CD4-positive, alpha-beta memory T cell (primary cell): ENCODE measurements at regions not wholly inside any gene's neighbourhood (a gene's known extent, or its start where the extent isn't known, plus 50 kb on each side); places are given as distances from the start of the nearest gene placed in this dataset.

ENCODE experiments used
- CTCF ChIA-PET: fragments of 350-600 bp; sonication (Branson Sonifier 250); formaldehyde crosslinking; loops from one replicate; lab custom pipeline; 2021; ENCODE audit warnings: inconsistent platforms; ENCODE audit not compliant: partially characterized antibody; lab: Charles Lee
- POLR2A ChIA-PET: fragments of 350-600 bp; sonication (Branson Sonifier 250); formaldehyde crosslinking; loops from one replicate; lab custom pipeline; 2021; ENCODE audit not compliant: partially characterized antibody; lab: Charles Lee
- DNase-seq, 5 donors: peaks; one replicate each; pipeline versions ENCODE4 v3.0.0 to v3.0.0-alpha.2; 2020 to 2022; ENCODE audit warnings: mixed read lengths in 1 of 5
- H3K27ac ChIP-seq: one replicate; pipeline ENCODE4 v1.7.0; 2013; ENCODE audit warnings: low read depth, low read length
- H3K27me3 ChIP-seq: 2 replicates; pipeline ENCODE4 v1.7.0; 2013; ENCODE audit warnings: mild to moderate bottlenecking, low read length, moderate library complexity; ENCODE audit not compliant: insufficient read depth
- H3K36me3 ChIP-seq: 2 replicates; pipeline ENCODE4 v1.7.0; 2013; ENCODE audit warnings: mild to moderate bottlenecking, low read length, moderate library complexity; ENCODE audit not compliant: insufficient read depth
- H3K4me1 ChIP-seq: 2 replicates; pipeline ENCODE4 v1.7.0; 2013; ENCODE audit warnings: mild to moderate bottlenecking, low read length, moderate library complexity; ENCODE audit not compliant: insufficient read depth
- H3K4me3 ChIP-seq, 2 donors: one replicate each; pipeline ENCODE4 v1.7.0; 2013; ENCODE audit warnings: low read length in 2 of 2, mild to moderate bottlenecking in 1 of 2
- H3K9me3 ChIP-seq, 2 donors: one replicate each; pipeline ENCODE4 v1.7.0; 2013; ENCODE audit warnings: low read length in 2 of 2, control low read depth in 1 of 2; ENCODE audit not compliant: control insufficient read depth in 1 of 2
- H3K27ac Mint-ChIP-seq, 7 donors: one replicate each; pipeline ENCODE4 v1.8.0; 2020 to 2021; ENCODE audit warnings: mixed read lengths in 7 of 7, mild to moderate bottlenecking in 6 of 7, inconsistent platforms in 3 of 7, moderate library complexity in 3 of 7
- H3K27me3 Mint-ChIP-seq, 2 donors: one replicate each; pipeline ENCODE4 v1.8.0; 2020 to 2021; ENCODE audit warnings: mixed read lengths in 2 of 2
- H3K36me3 Mint-ChIP-seq, 2 donors: one replicate each; pipeline ENCODE4 v1.8.0; 2020 to 2021; ENCODE audit warnings: mixed read lengths in 2 of 2, inconsistent platforms in 1 of 2, mild to moderate bottlenecking in 1 of 2
- H3K4me1 Mint-ChIP-seq, 4 donors: one replicate each; pipeline ENCODE4 v1.8.0; 2020 to 2021; ENCODE audit warnings: mixed read lengths in 4 of 4, mild to moderate bottlenecking in 1 of 4
- H3K4me3 Mint-ChIP-seq, 8 donors: one replicate each; pipeline ENCODE4 v1.8.0; 2020 to 2021; ENCODE audit warnings: mixed read lengths in 8 of 8, mild to moderate bottlenecking in 7 of 8, moderate library complexity in 6 of 8, inconsistent platforms in 3 of 8
- H3K9me3 Mint-ChIP-seq, 8 donors: one replicate each; pipeline ENCODE4 v1.8.0; 2020 to 2021; ENCODE audit warnings: mixed read lengths in 8 of 8, mild to moderate bottlenecking in 5 of 8, inconsistent platforms in 3 of 8, moderate library complexity in 1 of 8
- intact Hi-C: fragments of 100-400 bp; cut with micrococcal nuclease; formaldehyde crosslinking; loops from one replicate; pipeline ENCODE4 v1.15.1; 2023

GRCh38 chr21:19590044-19590443, 1186.5 kb upstream of the TMPRSS15 start:
- Mint-ChIP-seq H3K36me3 (no peaks in the 10 kb centered on the region), H3K27me3 (no peaks in the 10 kb centered on the region), H3K27ac (no peak overlapping the region), H3K9me3 (peaks cover under 1 to 14% (median 6%) of the 10 kb centered on the region in 8 donors), H3K4me1 (no peaks in the 10 kb centered on the region), H3K4me3 (no peak overlapping the region)
- Histone ChIP-seq H3K4me1 (no peaks in the 10 kb centered on the region), H3K36me3 (no peaks in the 10 kb centered on the region), H3K9me3 (no peaks in the 10 kb centered on the region), H3K4me3 (no peak overlapping the region), H3K27ac (no peak overlapping the region), H3K27me3 (no peaks in the 10 kb centered on the region)
- no peak for DNase-seq
- POLR2A ChIA-PET = no interaction called here
- intact Hi-C loops = no loop called here
- CTCF ChIA-PET = no interaction called here

GRCh38 chr21:19603011-19603593, 1199.5 kb upstream of the TMPRSS15 start:
- Histone ChIP-seq H3K27ac (no peak overlapping the region), H3K4me1 (no peaks in the 10 kb centered on the region), H3K27me3 (no peaks in the 10 kb centered on the region), H3K36me3 (no peaks in the 10 kb centered on the region), H3K9me3 (no peaks in the 10 kb centered on the region), H3K4me3 (no peak overlapping the region)
- ChIA-PET CTCF (no interaction called here), POLR2A (no interaction called here)
- intact Hi-C loops = no loop called here
- no peak for DNase-seq
- Mint-ChIP-seq H3K36me3 (no peaks in the 10 kb centered on the region), H3K27me3 (no peaks in the 10 kb centered on the region), H3K4me1 (no peaks in the 10 kb centered on the region), H3K9me3 (peaks cover 0 to 14% (median 5%) of the 10 kb centered on the region in 8 donors), H3K4me3 (no peak overlapping the region), H3K27ac (no peak overlapping the region)

GRCh38 chr21:19608101-19608621, 1204.6 kb upstream of the TMPRSS15 start:
- Histone ChIP-seq H3K4me1 (no peaks in the 10 kb centered on the region), H3K4me3 (no peak overlapping the region), H3K9me3 (no peaks in the 10 kb centered on the region), H3K27ac (no peak overlapping the region), H3K27me3 (no peaks in the 10 kb centered on the region), H3K36me3 (no peaks in the 10 kb centered on the region)
- CTCF ChIA-PET = interaction anchor here (0.7 kb wide), 1 partner anchor 1635 kb away, joined by 3 read pairs; no protein-coding TSS in a partner anchor
- intact Hi-C loops = no loop called here
- no peak for DNase-seq
- no peak overlapping the region for H3K4me3 Mint-ChIP-seq
- H3K4me1 Mint-ChIP-seq = no peaks in the 10 kb centered on the region
- peaks cover 0 to 13% (median 7%) of the 10 kb centered on the region in 8 donors for H3K9me3 Mint-ChIP-seq
- H3K36me3 Mint-ChIP-seq = no peaks in the 10 kb centered on the region
- POLR2A ChIA-PET = no interaction called here
- H3K27me3 Mint-ChIP-seq = no peaks in the 10 kb centered on the region
- no peak overlapping the region for H3K27ac Mint-ChIP-seq

GRCh38 chr21:19609611-19610010, 1206.0 kb upstream of the TMPRSS15 start:
- no peaks in the 10 kb centered on the region for H3K36me3 Mint-ChIP-seq
- Histone ChIP-seq H3K27ac (no peak overlapping the region), H3K36me3 (no peaks in the 10 kb centered on the region), H3K4me1 (no peaks in the 10 kb centered on the region), H3K4me3 (no peak overlapping the region), H3K9me3 (no peaks in the 10 kb centered on the region), H3K27me3 (no peaks in the 10 kb centered on the region)
- no peak overlapping the region for H3K27ac Mint-ChIP-seq
- no peak overlapping the region for H3K4me3 Mint-ChIP-seq
- H3K4me1 Mint-ChIP-seq = no peaks in the 10 kb centered on the region
- intact Hi-C loops = no loop called here
- ChIA-PET POLR2A (no interaction called here), CTCF (no interaction called here)
- H3K27me3 Mint-ChIP-seq = no peaks in the 10 kb centered on the region
- DNase-seq = no peak
- H3K9me3 Mint-ChIP-seq = peaks cover 0 to 18% (median 7%) of the 10 kb centered on the region in 8 donors

- no peaks in the 10 kb centered on the region for H3K4me1 ChIP-seq
- H3K9me3 Mint-ChIP-seq = peaks cover 0 to 24% (median 8%) of the 10 kb centered on the region in 8 donors
- no peak overlapping the region for H3K27ac ChIP-seq
- H3K4me1 Mint-ChIP-seq = no peaks in the 10 kb centered on the region
- no peak overlapping the region for H3K4me3 Mint-ChIP-seq
- no peaks in the 10 kb centered on the region for H3K9me3 ChIP-seq
- no peaks in the 10 kb centered on the region for H3K36me3 Mint-ChIP-seq
- DNase-seq = no peak
- CTCF ChIA-PET = no interaction called here
- no peaks in the 10 kb centered on the region for H3K36me3 ChIP-seq
- H3K27me3 ChIP-seq = no peaks in the 10 kb centered on the region
- POLR2A ChIA-PET = no interaction called here
- no peak overlapping the region for H3K27ac Mint-ChIP-seq
- no peak overlapping the region for H3K4me3 ChIP-seq
- H3K27me3 Mint-ChIP-seq = no peaks in the 10 kb centered on the region
- intact Hi-C loops = no loop called here
Measured at GRCh38 chr21:19621837-19622496, 1218.4 kb upstream of the TMPRSS15 start.

- CTCF ChIA-PET = no interaction called here
- POLR2A ChIA-PET = no interaction called here
- Histone ChIP-seq H3K4me3 (no peak overlapping the region), H3K4me1 (no peaks in the 10 kb centered on the region), H3K36me3 (no peaks in the 10 kb centered on the region), H3K27me3 (no peaks in the 10 kb centered on the region), H3K9me3 (no peaks in the 10 kb centered on the region), H3K27ac (no peak overlapping the region)
- H3K27me3 Mint-ChIP-seq = no peaks in the 10 kb centered on the region
- H3K4me1 Mint-ChIP-seq = no peaks in the 10 kb centered on the region
- DNase-seq = no peak
- no peak overlapping the region for H3K4me3 Mint-ChIP-seq
- intact Hi-C loops = no loop called here
- H3K27ac Mint-ChIP-seq = no peak overlapping the region
- H3K36me3 Mint-ChIP-seq = no peaks in the 10 kb centered on the region
- H3K9me3 Mint-ChIP-seq = peaks cover 0 to 6% (median 2%) of the 10 kb centered on the region in 8 donors
Measured at GRCh38 chr21:19640964-19641363, 1237.4 kb upstream of the TMPRSS15 start.

GRCh38 chr21:19648391-19648790, 1244.8 kb upstream of the TMPRSS15 start:
- Mint-ChIP-seq H3K36me3 (no peaks in the 10 kb centered on the region), H3K27me3 (no peaks in the 10 kb centered on the region), H3K9me3 (peaks cover 0 to 17% (median 5%) of the 10 kb centered on the region in 8 donors), H3K4me1 (no peaks in the 10 kb centered on the region), H3K4me3 (no peak overlapping the region), H3K27ac (no peak overlapping the region)
- intact Hi-C loops = no loop called here
- POLR2A ChIA-PET = no interaction called here
- no peaks in the 10 kb centered on the region for H3K27me3 ChIP-seq
- no peaks in the 10 kb centered on the region for H3K4me1 ChIP-seq
- CTCF ChIA-PET = no interaction called here
- H3K36me3 ChIP-seq = no peaks in the 10 kb centered on the region
- no peaks in the 10 kb centered on the region for H3K9me3 ChIP-seq
- H3K27ac ChIP-seq = no peak overlapping the region
- H3K4me3 ChIP-seq = no peak overlapping the region
- no peak for DNase-seq
